ENCODE measurements at regions not wholly inside any gene's neighbourhood (a gene's known extent, or its start where the extent isn't known, plus 50 kb on each side); places are given as distances from the start of the nearest gene placed in this dataset.

- H3K79me2 ChIP-seq = no peaks in the 10 kb centered on the region
- no peaks in the 10 kb centered on the region for H4K20me1 ChIP-seq (ENCODE audit: insufficient read depth, poor library complexity, severe bottlenecking)
- no peak overlapping the region for H3K4me2 ChIP-seq
- no peaks in the 10 kb centered on the region for H3K36me3 ChIP-seq (replicated peaks; ENCODE audit: insufficient read depth, low read depth)
- no peak for DNase-seq (ENCODE audit: low spot score)
- no peak for TF ChIP-seq EZH2 (IDR thresholded peaks at IDR 0.05; ENCODE audit: borderline replicate concordance)
- no peak for TF ChIP-seq CTCF (IDR thresholded peaks at IDR 0.05; ENCODE audit: poor library complexity)
- TF ChIP-seq EZH2phosphoT487 (IDR thresholded peaks at IDR 0.05; ENCODE audit: low read depth, severe bottlenecking, unreplicated experiment) = no peak
- 83% methylated on average over 1 of the region's 1 CpG for WGBS (ENCODE audit: low lambda C conversion rate, missing lambda C conversion rate)
- peaks cover under 1% of the 10 kb centered on the region for H3K27me3 ChIP-seq
- H2AFZ ChIP-seq = no peak overlapping the region
- no peak overlapping the region for H3K27ac ChIP-seq
- H3K4me1 ChIP-seq (ENCODE audit: insufficient read depth) = no peaks in the 10 kb centered on the region
- no peaks in the 10 kb centered on the region for H3K9me2 ChIP-seq (replicated peaks; ENCODE audit: insufficient read depth)
- H3K9me3 ChIP-seq (ENCODE audit: low read depth) = no peaks in the 10 kb centered on the region
- no peak overlapping the region for H3K4me3 ChIP-seq
These were observed 95.8 kb downstream of the RAMP3 start for GRCh38 chr7:45253368-45253767.

GRCh38 chr7:45255187-45255586 lies 97.6 kb downstream of the RAMP3 start:
- no peak overlapping the region for H2AFZ ChIP-seq
- no peaks in the 10 kb centered on the region for H3K9me3 ChIP-seq (ENCODE audit: low read depth)
- no peaks in the 10 kb centered on the region for H4K20me1 ChIP-seq (ENCODE audit: insufficient read depth, poor library complexity, severe bottlenecking)
- H3K9me2 ChIP-seq (replicated peaks; ENCODE audit: insufficient read depth) = no peaks in the 10 kb centered on the region
- no peaks in the 10 kb centered on the region for H3K36me3 ChIP-seq (replicated peaks; ENCODE audit: insufficient read depth, low read depth)
- no peak overlapping the region for H3K4me3 ChIP-seq
- no peak for TF ChIP-seq EZH2 (IDR thresholded peaks at IDR 0.05; ENCODE audit: borderline replicate concordance)
- TF ChIP-seq EZH2phosphoT487 (IDR thresholded peaks at IDR 0.05; ENCODE audit: low read depth, severe bottlenecking, unreplicated experiment) = no peak
- no peak for TF ChIP-seq CTCF (IDR thresholded peaks at IDR 0.05; ENCODE audit: poor library complexity)
- H3K79me2 ChIP-seq = no peaks in the 10 kb centered on the region
- no peak overlapping the region for H3K4me2 ChIP-seq
- peaks cover 3% of the 10 kb centered on the region for H3K27me3 ChIP-seq
- no peak for DNase-seq (ENCODE audit: low spot score)
- H3K27ac ChIP-seq = no peak overlapping the region
- no peaks in the 10 kb centered on the region for H3K4me1 ChIP-seq (ENCODE audit: insufficient read depth)
- WGBS (ENCODE audit: low lambda C conversion rate, missing lambda C conversion rate) = 85% methylated on average over 7 of the region's 7 CpGs

DNA sequence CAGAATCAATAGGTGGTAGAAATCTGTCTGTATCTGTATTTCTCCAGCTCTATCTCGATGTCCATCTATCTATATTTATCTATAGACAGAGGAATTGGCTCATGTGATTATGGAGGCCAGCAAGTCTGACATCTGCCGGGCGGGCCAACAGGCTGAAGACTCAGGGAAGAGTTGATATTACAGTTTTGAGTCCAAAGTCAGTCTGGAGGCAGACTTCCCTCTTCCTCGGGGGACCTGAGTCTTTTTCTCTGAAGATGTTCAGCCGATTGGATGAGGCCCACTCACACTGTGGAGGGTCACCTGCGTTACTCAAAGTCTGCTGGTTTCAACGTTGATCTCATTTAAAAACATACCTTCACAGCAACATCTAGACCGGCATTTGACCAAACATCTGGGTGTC lies 98.7 kb downstream of the RAMP3 start:
- DNase-seq (ENCODE audit: low spot score) = no peak
- Histone ChIP-seq H3K27me3 (peaks cover 3% of the 10 kb centered on the region), H3K4me2 (no peak overlapping the region), H3K27ac (no peak overlapping the region), H3K36me3 (replicated peaks; ENCODE audit: insufficient read depth, low read depth) (no peaks in the 10 kb centered on the region), H3K79me2 (no peaks in the 10 kb centered on the region), H3K4me1 (ENCODE audit: insufficient read depth) (no peaks in the 10 kb centered on the region), H4K20me1 (ENCODE audit: insufficient read depth, poor library complexity, severe bottlenecking) (no peaks in the 10 kb centered on the region), H3K4me3 (no peak overlapping the region), H3K9me3 (ENCODE audit: low read depth) (no peaks in the 10 kb centered on the region), H3K9me2 (replicated peaks; ENCODE audit: insufficient read depth) (no peaks in the 10 kb centered on the region), H2AFZ (no peak overlapping the region)
- WGBS (ENCODE audit: low lambda C conversion rate, missing lambda C conversion rate) = 81% methylated on average over 8 of the region's 8 CpGs
- TF ChIP-seq EZH2 (IDR thresholded peaks at IDR 0.05; ENCODE audit: borderline replicate concordance) = no peak
- no peak for TF ChIP-seq EZH2phosphoT487 (IDR thresholded peaks at IDR 0.05; ENCODE audit: low read depth, severe bottlenecking, unreplicated experiment)
- TF ChIP-seq CTCF (IDR thresholded peaks at IDR 0.05; ENCODE audit: poor library complexity) = no peak

GRCh38 chr7:45256775-45257174 lies 99.2 kb downstream of the RAMP3 start:
- H3K9me2 ChIP-seq (replicated peaks; ENCODE audit: insufficient read depth) = no peaks in the 10 kb centered on the region
- no peak overlapping the region for H3K27ac ChIP-seq
- 79% methylated on average over 2 of the region's 2 CpGs for WGBS (ENCODE audit: low lambda C conversion rate, missing lambda C conversion rate)
- H4K20me1 ChIP-seq (ENCODE audit: insufficient read depth, poor library complexity, severe bottlenecking) = no peaks in the 10 kb centered on the region
- H3K9me3 ChIP-seq (ENCODE audit: low read depth) = no peaks in the 10 kb centered on the region
- no peaks in the 10 kb centered on the region for H3K36me3 ChIP-seq (replicated peaks; ENCODE audit: insufficient read depth, low read depth)
- peaks cover 3% of the 10 kb centered on the region for H3K27me3 ChIP-seq
- DNase-seq (ENCODE audit: low spot score) = no peak
- H2AFZ ChIP-seq = no peak overlapping the region
- H3K79me2 ChIP-seq = no peaks in the 10 kb centered on the region
- no peak overlapping the region for H3K4me3 ChIP-seq
- no peak for TF ChIP-seq EZH2 (IDR thresholded peaks at IDR 0.05; ENCODE audit: borderline replicate concordance)
- no peak for TF ChIP-seq CTCF (IDR thresholded peaks at IDR 0.05; ENCODE audit: poor library complexity)
- no peak for TF ChIP-seq EZH2phosphoT487 (IDR thresholded peaks at IDR 0.05; ENCODE audit: low read depth, severe bottlenecking, unreplicated experiment)
- no peak overlapping the region for H3K4me2 ChIP-seq
- no peaks in the 10 kb centered on the region for H3K4me1 ChIP-seq (ENCODE audit: insufficient read depth)

Measured in hepatocyte (in vitro differentiated cells).